Activated CD8-positive, alpha-beta T cell treated with anti-CD3 and anti-CD28 coated beads, Interleukin-2, amount 10 ng/mL, durations not matched to agents 7 days and 5 days (primary cell): ENCODE measurements at regions not wholly inside any gene's neighbourhood (a gene's known extent, or its start where the extent isn't known, plus 50 kb on each side); places are given as distances from the start of the nearest gene placed in this dataset.

Experiments used
- ATAC-seq: fragments of 150-1000 bp; cut with Tn5 transposase; one replicate; pipeline ENCODE4 v1.10.0; 2021; ENCODE audit warnings: moderate library complexity
- CTCF ChIA-PET: fragments of 350-600 bp; sonication (Branson Sonifier 250); formaldehyde crosslinking; loops from one replicate; lab custom pipeline; 2021; ENCODE audit warnings: antibody characterized with exemption; lab: Charles Lee
- POLR2A ChIA-PET: fragments of 350-600 bp; sonication (Branson Sonifier 250); formaldehyde crosslinking; loops from one replicate; lab custom pipeline; 2021; ENCODE audit warnings: antibody characterized with exemption; lab: Charles Lee
- DNase-seq: peaks from one replicate; pipeline ENCODE4 v3.0.0-alpha.2; 2020
- H3K27ac Mint-ChIP-seq: one replicate; pipeline ENCODE4 v1.8.0; 2021; ENCODE audit warnings: mild to moderate bottlenecking, mixed read lengths
- H3K27me3 Mint-ChIP-seq: one replicate; pipeline ENCODE4 v1.8.0; 2021; ENCODE audit warnings: low read depth, mixed read lengths
- H3K36me3 Mint-ChIP-seq: one replicate; pipeline ENCODE4 v1.8.0; 2021; ENCODE audit warnings: low read depth, mixed read lengths
- H3K4me1 Mint-ChIP-seq: one replicate; pipeline ENCODE4 v1.8.0; 2021; ENCODE audit warnings: low read depth, mixed read lengths
- H3K4me3 Mint-ChIP-seq: one replicate; pipeline ENCODE4 v1.8.0; 2021; ENCODE audit warnings: mild to moderate bottlenecking, mixed read lengths
- H3K9me3 Mint-ChIP-seq: one replicate; pipeline ENCODE4 v1.8.0; 2022; ENCODE audit warnings: mixed read lengths; ENCODE audit not compliant: insufficient read depth

- Mint-ChIP-seq H3K27me3 (peaks cover 27% of the 10 kb centered on the region), H3K27ac (no peak overlapping the region), H3K9me3 (no peaks in the 10 kb centered on the region), H3K36me3 (no peaks in the 10 kb centered on the region), H3K4me3 (no peak overlapping the region), H3K4me1 (no peaks in the 10 kb centered on the region)
- POLR2A ChIA-PET: no interaction called here
- DNase-seq (no peak), ATAC-seq (no peak)
- CTCF ChIA-PET: no interaction called here
Measured at GRCh38 chr17:36773039-36773438, 164.2 kb upstream of the LHX1 start.

GRCh38 chr17:36777118-36777517, 160.2 kb upstream of the LHX1 start:
- Mint-ChIP-seq H3K9me3 (no peaks in the 10 kb centered on the region), H3K4me1 (no peaks in the 10 kb centered on the region), H3K27me3 (peaks cover 25% of the 10 kb centered on the region), H3K36me3 (no peaks in the 10 kb centered on the region), H3K4me3 (no peak overlapping the region), H3K27ac (no peak overlapping the region)
- ATAC-seq: no peak
- no peak for DNase-seq
- ChIA-PET POLR2A (no interaction called here), CTCF (interaction anchor here (1.5 kb wide), 1 partner anchor 21 kb away, joined by 3 read pairs; no protein-coding TSS in a partner anchor)

- Mint-ChIP-seq H3K9me3 (no peaks in the 10 kb centered on the region), H3K4me3 (no peak overlapping the region), H3K27ac (no peak overlapping the region), H3K36me3 (no peaks in the 10 kb centered on the region), H3K27me3 (peaks cover 13% of the 10 kb centered on the region), H3K4me1 (no peaks in the 10 kb centered on the region)
- POLR2A ChIA-PET: no interaction called here
- CTCF ChIA-PET: interaction anchor here (1.5 kb wide), 1 partner anchor 22 kb away, joined by 3 read pairs; no protein-coding TSS in a partner anchor
- DNase-seq (no peak), ATAC-seq (no peak)
Measured at GRCh38 chr17:36778448-36778847, 158.8 kb upstream of the LHX1 start.

- Mint-ChIP-seq H3K36me3 (no peaks in the 10 kb centered on the region), H3K4me3 (no peak overlapping the region), H3K9me3 (no peaks in the 10 kb centered on the region), H3K4me1 (no peaks in the 10 kb centered on the region), H3K27me3 (peaks cover 14% of the 10 kb centered on the region), H3K27ac (no peak overlapping the region)
- ATAC-seq (no peak), DNase-seq (no peak)
- CTCF ChIA-PET: no interaction called here
- POLR2A ChIA-PET: interaction anchor here (0.6 kb wide), 1 partner anchor 254 kb away, joined by 3 read pairs; no protein-coding TSS in a partner anchor
Measured at GRCh38 chr17:36779550-36779949, 157.7 kb upstream of the LHX1 start.

GRCh38 chr17:36784633-36785032, 152.6 kb upstream of the LHX1 start:
- no peaks in the 10 kb centered on the region for H3K9me3 Mint-ChIP-seq
- H3K4me1 Mint-ChIP-seq: no peaks in the 10 kb centered on the region
- DNase-seq (no peak), ATAC-seq (no peak)
- H3K36me3 Mint-ChIP-seq: no peaks in the 10 kb centered on the region
- ChIA-PET CTCF (interaction anchor here (1.0 kb wide), 1 partner anchor 78 kb away, joined by 3 read pairs; no protein-coding TSS in a partner anchor), POLR2A (no interaction called here)
- H3K4me3 Mint-ChIP-seq: no peak overlapping the region
- no peak overlapping the region for H3K27ac Mint-ChIP-seq
- H3K27me3 Mint-ChIP-seq: peaks cover 12% of the 10 kb centered on the region

- DNase-seq (no peak), ATAC-seq (no peak)
- no peaks in the 10 kb centered on the region for H3K36me3 Mint-ChIP-seq
- no peaks in the 10 kb centered on the region for H3K4me1 Mint-ChIP-seq
- CTCF ChIA-PET: no interaction called here
- H3K9me3 Mint-ChIP-seq: no peaks in the 10 kb centered on the region
- H3K4me3 Mint-ChIP-seq: no peak overlapping the region
- POLR2A ChIA-PET: no interaction called here
- no peak overlapping the region for H3K27ac Mint-ChIP-seq
- peaks cover 21% of the 10 kb centered on the region for H3K27me3 Mint-ChIP-seq
Measured at GRCh38 chr17:36786867-36787266, 150.4 kb upstream of the LHX1 start.

GRCh38 chr17:36791150-36791941, 145.9 kb upstream of the LHX1 start:
- ATAC-seq: no peak
- POLR2A ChIA-PET: no interaction called here

GRCh38 chr17:36791942-36792475, 145.3 kb upstream of the LHX1 start:
- no peaks in the 10 kb centered on the region for H3K36me3 Mint-ChIP-seq
- H3K4me1 Mint-ChIP-seq: no peaks in the 10 kb centered on the region
- POLR2A ChIA-PET: no interaction called here
- H3K27ac Mint-ChIP-seq: no peak overlapping the region
- CTCF ChIA-PET: interaction anchor here (1.2 kb wide), 1 partner anchor 189 kb away, joined by 4 read pairs; no protein-coding TSS in a partner anchor
- H3K27me3 Mint-ChIP-seq: peaks cover 30% of the 10 kb centered on the region
- DNase-seq (no peak), ATAC-seq (no peak)
- no peak overlapping the region for H3K4me3 Mint-ChIP-seq
- no peaks in the 10 kb centered on the region for H3K9me3 Mint-ChIP-seq

More at GRCh38 chr17:36791150-36791941, 145.9 kb upstream of the LHX1 start:
- Mint-ChIP-seq H3K27ac (no peak overlapping the region), H3K4me3 (no peak overlapping the region), H3K9me3 (no peaks in the 10 kb centered on the region), H3K36me3 (no peaks in the 10 kb centered on the region), H3K27me3 (peaks cover 27% of the 10 kb centered on the region), H3K4me1 (no peaks in the 10 kb centered on the region)
- no peak for DNase-seq
- CTCF ChIA-PET: interaction anchor here (1.2 kb wide), 1 partner anchor 188 kb away, joined by 4 read pairs; no protein-coding TSS in a partner anchor

- Mint-ChIP-seq H3K4me1 (no peaks in the 10 kb centered on the region), H3K27ac (no peak overlapping the region), H3K36me3 (no peaks in the 10 kb centered on the region), H3K27me3 (peaks cover 30% of the 10 kb centered on the region), H3K9me3 (no peaks in the 10 kb centered on the region), H3K4me3 (no peak overlapping the region)
- DNase-seq (no peak), ATAC-seq (no peak)
- POLR2A ChIA-PET: no interaction called here
- CTCF ChIA-PET: no interaction called here
Measured at GRCh38 chr17:36792849-36793248, 144.4 kb upstream of the LHX1 start.

GRCh38 chr17:36793976-36794375, 143.3 kb upstream of the LHX1 start:
- Mint-ChIP-seq H3K9me3 (no peaks in the 10 kb centered on the region), H3K27ac (no peak overlapping the region), H3K4me1 (no peaks in the 10 kb centered on the region), H3K36me3 (no peaks in the 10 kb centered on the region), H3K4me3 (no peak overlapping the region), H3K27me3 (peaks cover 25% of the 10 kb centered on the region)
- ATAC-seq (no peak), DNase-seq (no peak)
- CTCF ChIA-PET: no interaction called here
- POLR2A ChIA-PET: no interaction called here

- CTCF ChIA-PET: no interaction called here
- Mint-ChIP-seq H3K4me1 (no peaks in the 10 kb centered on the region), H3K9me3 (no peaks in the 10 kb centered on the region), H3K27me3 (peaks cover 62% of the 10 kb centered on the region), H3K36me3 (no peaks in the 10 kb centered on the region), H3K27ac (no peak overlapping the region), H3K4me3 (no peak overlapping the region)
- DNase-seq (no peak), ATAC-seq (no peak)
- POLR2A ChIA-PET: no interaction called here
Measured at GRCh38 chr17:36807496-36808179, 129.6 kb upstream of the LHX1 start.

GRCh38 chr17:36808180-36808661, 129.1 kb upstream of the LHX1 start:
- H3K9me3 Mint-ChIP-seq: no peaks in the 10 kb centered on the region
- H3K36me3 Mint-ChIP-seq: no peaks in the 10 kb centered on the region
- no peak overlapping the region for H3K27ac Mint-ChIP-seq
- H3K4me1 Mint-ChIP-seq: no peaks in the 10 kb centered on the region
- DNase-seq: no peak
- ATAC-seq: no peak
- POLR2A ChIA-PET: no interaction called here
- CTCF ChIA-PET: no interaction called here
- peaks cover 64% of the 10 kb centered on the region for H3K27me3 Mint-ChIP-seq
- no peak overlapping the region for H3K4me3 Mint-ChIP-seq
